Chondrocyte (in vitro differentiated cells): ENCODE measurements at regions not wholly inside any gene's neighbourhood (a gene's known extent, or its start where the extent isn't known, plus 50 kb on each side); places are given as distances from the start of the nearest gene placed in this dataset.

Experiments used
- DNase-seq: peaks from one replicate; pipeline ENCODE4 v3.0.0; 2021; ENCODE audit warnings: mixed read lengths, low spot score
- H3K27ac Mint-ChIP-seq: one replicate; pipeline ENCODE4 v1.8.0; 2021; ENCODE audit warnings: mild to moderate bottlenecking, moderate library complexity, mixed read lengths; ENCODE audit not compliant: unreplicated experiment
- H3K27me3 Mint-ChIP-seq: 2 replicates; pipeline ENCODE4 v1.8.0; 2021; ENCODE audit warnings: low read depth, mixed read lengths
- H3K36me3 Mint-ChIP-seq: 2 replicates; pipeline ENCODE4 v1.8.0; 2021; ENCODE audit warnings: low read depth, mixed read lengths
- H3K4me1 Mint-ChIP-seq: 2 replicates; pipeline ENCODE4 v1.8.0; 2021; ENCODE audit warnings: low read depth, mild to moderate bottlenecking, mixed read lengths
- H3K4me3 Mint-ChIP-seq: one replicate; pipeline ENCODE4 v1.8.0; 2021; ENCODE audit warnings: mild to moderate bottlenecking, moderate library complexity, mixed read lengths; ENCODE audit not compliant: unreplicated experiment
- H3K9me3 Mint-ChIP-seq: 2 replicates; pipeline ENCODE4 v1.8.0; 2021; ENCODE audit warnings: low read depth, mixed read lengths
- CTCF ChIP-seq: fragments of 200-600 bp; sonication (generic); IDR thresholded peaks from 2 replicates; pipeline ENCODE4 v1.5.0; 2021; ENCODE audit warnings: antibody characterized with exemption, mild to moderate bottlenecking, moderate library complexity

- Mint-ChIP-seq H3K36me3 (no peaks in the 10 kb centered on the region), H3K4me1 (no peaks in the 10 kb centered on the region), H3K9me3 (no peaks in the 10 kb centered on the region), H3K27ac (no peak overlapping the region), H3K27me3 (no peaks in the 10 kb centered on the region), H3K4me3 (no peak overlapping the region)
- no peak for TF ChIP-seq CTCF
- no peak for DNase-seq
These were observed 518.3 kb downstream of the IRX1 start for GRCh38 chr5:4113905-4114304.

- no peak overlapping the region for H3K27ac Mint-ChIP-seq
- no peak for TF ChIP-seq CTCF
- no peaks in the 10 kb centered on the region for H3K27me3 Mint-ChIP-seq
- no peak for DNase-seq
- no peaks in the 10 kb centered on the region for H3K4me1 Mint-ChIP-seq
- no peaks in the 10 kb centered on the region for H3K36me3 Mint-ChIP-seq
- no peak overlapping the region for H3K4me3 Mint-ChIP-seq
- peaks cover 2% of the 10 kb centered on the region for H3K9me3 Mint-ChIP-seq
These were observed 518.8 kb downstream of the IRX1 start for GRCh38 chr5:4114452-4114851.

GRCh38 chr5:4116834-4117233, 521.2 kb downstream of the IRX1 start:
- no peak for DNase-seq
- H3K27ac Mint-ChIP-seq = no peak overlapping the region
- H3K4me1 Mint-ChIP-seq = no peaks in the 10 kb centered on the region
- no peaks in the 10 kb centered on the region for H3K27me3 Mint-ChIP-seq
- H3K36me3 Mint-ChIP-seq = no peaks in the 10 kb centered on the region
- TF ChIP-seq CTCF = no peak
- peaks cover 10% of the 10 kb centered on the region for H3K9me3 Mint-ChIP-seq
- no peak overlapping the region for H3K4me3 Mint-ChIP-seq

GRCh38 chr5:4124221-4124970, 528.8 kb downstream of the IRX1 start:
- H3K4me1 Mint-ChIP-seq = no peaks in the 10 kb centered on the region
- no peak for DNase-seq
- H3K36me3 Mint-ChIP-seq = no peaks in the 10 kb centered on the region
- H3K9me3 Mint-ChIP-seq = peaks cover 28% of the 10 kb centered on the region
- H3K4me3 Mint-ChIP-seq = no peak overlapping the region
- no peak for TF ChIP-seq CTCF
- H3K27me3 Mint-ChIP-seq = no peaks in the 10 kb centered on the region
- no peak overlapping the region for H3K27ac Mint-ChIP-seq

GRCh38 chr5:4128994-4129393, 533.4 kb downstream of the IRX1 start:
- no peak for TF ChIP-seq CTCF
- no peak overlapping the region for H3K4me3 Mint-ChIP-seq
- no peaks in the 10 kb centered on the region for H3K4me1 Mint-ChIP-seq
- no peaks in the 10 kb centered on the region for H3K27me3 Mint-ChIP-seq
- DNase-seq = no peak
- H3K27ac Mint-ChIP-seq = no peak overlapping the region
- H3K36me3 Mint-ChIP-seq = no peaks in the 10 kb centered on the region
- H3K9me3 Mint-ChIP-seq = peaks cover 18% of the 10 kb centered on the region
